Trophoblast cell (in vitro differentiated cells and primary cell): ENCODE measurements at regions not wholly inside any gene's neighbourhood (a gene's known extent, or its start where the extent isn't known, plus 50 kb on each side); places are given as distances from the start of the nearest gene placed in this dataset.

ENCODE experiments used
- DNase-seq, 2 donors: peaks; one replicate each; pipeline ENCODE4 v3.0.0-alpha.2; 2016
- H2AFZ ChIP-seq: 2 replicates; pipeline ENCODE4 v1.6.1; 2013; ENCODE audit warnings: low read length, moderate library complexity, mild to moderate bottlenecking; ENCODE audit not compliant: insufficient read depth, poor library complexity
- H2AK5ac ChIP-seq: 2 replicates; pipeline ENCODE4 v1.6.1; 2013; ENCODE audit warnings: mild to moderate bottlenecking, low read length
- H2BK120ac ChIP-seq: 2 replicates; pipeline ENCODE4 v1.6.1; 2013; ENCODE audit warnings: low read length, mild to moderate bottlenecking, moderate library complexity; ENCODE audit not compliant: insufficient read depth, poor library complexity
- H2BK12ac ChIP-seq: 2 replicates; pipeline ENCODE4 v1.6.1; 2013; ENCODE audit warnings: mild to moderate bottlenecking, low read length, moderate library complexity
- H2BK5ac ChIP-seq: 2 replicates; pipeline ENCODE4 v1.6.1; 2013; ENCODE audit warnings: low read length, low read depth, moderate library complexity, mild to moderate bottlenecking; ENCODE audit not compliant: poor library complexity
- H3K14ac ChIP-seq: 2 replicates; pipeline ENCODE4 v1.6.1; 2013; ENCODE audit warnings: mild to moderate bottlenecking, low read length
- H3K18ac ChIP-seq: 2 replicates; pipeline ENCODE4 v1.6.1; 2013; ENCODE audit warnings: mild to moderate bottlenecking, low read length
- H3K23ac ChIP-seq: 2 replicates; pipeline ENCODE4 v1.6.1; 2013; ENCODE audit warnings: low read length
- H3K27ac ChIP-seq: 2 replicates; pipeline ENCODE4 v1.5.1; 2013; ENCODE audit warnings: low read depth, mild to moderate bottlenecking, inconsistent platforms, low read length, moderate library complexity
- H3K27me3 ChIP-seq: 2 replicates; pipeline ENCODE4 v1.6.1; 2013; ENCODE audit warnings: inconsistent platforms, mild to moderate bottlenecking, low read length, moderate library complexity; ENCODE audit not compliant: insufficient read depth
- H3K36me3 ChIP-seq, 2 experiments: 1 replicate in 1 of 2; 2 replicates in 1 of 2; pipeline ENCODE4 v1.6.1; 2013; ENCODE audit warnings: low read length in 2 of 2, mild to moderate bottlenecking in 2 of 2, moderate library complexity in 1 of 2; ENCODE audit not compliant: insufficient read depth in 2 of 2, control insufficient read depth in 1 of 2
- H3K4ac ChIP-seq: 2 replicates; pipeline ENCODE4 v1.6.1; 2013; ENCODE audit warnings: low read depth, mild to moderate bottlenecking, low read length, moderate library complexity
- H3K4me1 ChIP-seq, 2 experiments: 1 replicate in 1 of 2; 2 replicates in 1 of 2; pipeline ENCODE4 v1.6.1; 2013; ENCODE audit warnings: low read length in 2 of 2, mild to moderate bottlenecking in 2 of 2, moderate library complexity in 1 of 2; ENCODE audit not compliant: insufficient read depth in 2 of 2, control insufficient read depth in 1 of 2
- H3K4me2 ChIP-seq: 2 replicates; pipeline ENCODE4 v1.6.1; 2013; ENCODE audit warnings: inconsistent platforms, mild to moderate bottlenecking, low read length, moderate library complexity
- H3K4me3 ChIP-seq: 2 replicates; pipeline ENCODE4 v1.5.1; 2013; ENCODE audit warnings: mild to moderate bottlenecking, low read depth, low read length, inconsistent platforms
- H3K79me1 ChIP-seq: one replicate; pipeline ENCODE4 v1.6.1; 2013; ENCODE audit warnings: low read length
- H3K79me2 ChIP-seq: 2 replicates; pipeline ENCODE4 v1.6.1; 2013; ENCODE audit warnings: low read length, mild to moderate bottlenecking; ENCODE audit not compliant: control insufficient read depth, insufficient read depth, poor library complexity
- H3K9ac ChIP-seq: 2 replicates; pipeline ENCODE4 v1.6.1; 2013; ENCODE audit warnings: mild to moderate bottlenecking, low read length
- H3K9me3 ChIP-seq: 2 replicates; pipeline ENCODE4 v1.6.1; 2013; ENCODE audit warnings: low read depth, mild to moderate bottlenecking, control low read depth, inconsistent platforms, low read length; ENCODE audit not compliant: insufficient read depth
- H4K12ac ChIP-seq: 2 replicates; pipeline ENCODE4 v1.6.1; 2013; ENCODE audit warnings: low read depth, mild to moderate bottlenecking, low read length, moderate library complexity
- H4K8ac ChIP-seq: 2 replicates; pipeline ENCODE4 v1.6.1; 2013; ENCODE audit warnings: low read depth, mild to moderate bottlenecking, low read length, moderate library complexity
- H4K91ac ChIP-seq: one replicate; pipeline ENCODE4 v1.6.1; 2013; ENCODE audit warnings: low read depth, mild to moderate bottlenecking, low read length, moderate library complexity
- WGBS: extraction: QIAGEN DNeasy Blood & Tissue Kit; methylation state at CpG from one replicate; pipeline ENCODE4 v1.1.7; 2013; ENCODE audit warnings: missing lambda C conversion rate; ENCODE audit not compliant: insufficient read length, insufficient coverage; ENCODE audit errors: extremely low coverage; 5-methylcytosine and 5-hydroxymethylcytosine counted together

DNA sequence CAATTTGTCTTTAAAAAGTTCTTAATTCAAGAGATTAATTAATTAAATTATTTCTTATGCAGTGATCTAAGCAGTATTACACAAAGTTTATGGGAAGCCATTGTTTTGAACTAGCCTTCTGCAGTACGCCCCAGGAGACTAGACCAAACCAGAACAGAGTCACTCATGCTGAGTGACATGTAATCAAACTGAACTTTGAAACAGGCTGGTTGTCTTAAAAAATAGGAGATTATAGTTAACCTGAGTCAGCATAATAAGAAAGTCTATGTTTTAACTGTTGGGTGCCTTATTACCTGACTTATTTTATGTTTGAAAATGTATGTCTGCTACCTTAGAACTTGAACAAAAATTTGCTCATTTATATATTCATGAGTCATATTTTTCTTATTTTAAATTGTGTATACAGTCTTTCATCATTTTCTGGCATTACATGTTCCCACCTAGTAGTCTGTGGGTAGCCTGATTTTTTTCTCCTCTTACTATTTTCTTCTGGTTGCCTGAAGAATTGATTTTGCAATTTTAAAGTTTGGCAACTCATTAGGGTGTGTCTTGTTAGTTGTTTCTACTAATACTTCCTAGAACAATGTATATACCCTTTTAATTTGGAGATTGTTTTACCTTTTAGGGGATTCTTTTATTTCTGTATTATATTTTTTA is 161.4 kb downstream of the AASDHPPT start:
- Histone ChIP-seq H3K18ac (no peak overlapping the region), H3K14ac (no peak overlapping the region), H3K27me3 (no peaks in the 10 kb centered on the region), H3K79me2 (no peaks in the 10 kb centered on the region), H4K91ac (no peak overlapping the region), H3K4me2 (no peak overlapping the region), H2AFZ (no peak overlapping the region), H2AK5ac (no peak overlapping the region), H3K9ac (no peak overlapping the region), H3K4me3 (no peak overlapping the region), H3K4me1 (no peaks in the 10 kb centered on the region), H3K23ac (no peak overlapping the region), H3K79me1 (no peaks in the 10 kb centered on the region), H3K27ac (no peak overlapping the region), H4K12ac (no peak overlapping the region), H2BK120ac (no peak overlapping the region), H4K8ac (no peak overlapping the region), H3K9me3 (no peaks in the 10 kb centered on the region), H3K36me3 (no peaks in the 10 kb centered on the region), H3K4ac (no peak overlapping the region), H2BK5ac (no peak overlapping the region), H2BK12ac (no peak overlapping the region)
- DNase-seq: no peak
- no CpG with 5 or more reads among the region's 1 CpG for WGBS

DNA sequence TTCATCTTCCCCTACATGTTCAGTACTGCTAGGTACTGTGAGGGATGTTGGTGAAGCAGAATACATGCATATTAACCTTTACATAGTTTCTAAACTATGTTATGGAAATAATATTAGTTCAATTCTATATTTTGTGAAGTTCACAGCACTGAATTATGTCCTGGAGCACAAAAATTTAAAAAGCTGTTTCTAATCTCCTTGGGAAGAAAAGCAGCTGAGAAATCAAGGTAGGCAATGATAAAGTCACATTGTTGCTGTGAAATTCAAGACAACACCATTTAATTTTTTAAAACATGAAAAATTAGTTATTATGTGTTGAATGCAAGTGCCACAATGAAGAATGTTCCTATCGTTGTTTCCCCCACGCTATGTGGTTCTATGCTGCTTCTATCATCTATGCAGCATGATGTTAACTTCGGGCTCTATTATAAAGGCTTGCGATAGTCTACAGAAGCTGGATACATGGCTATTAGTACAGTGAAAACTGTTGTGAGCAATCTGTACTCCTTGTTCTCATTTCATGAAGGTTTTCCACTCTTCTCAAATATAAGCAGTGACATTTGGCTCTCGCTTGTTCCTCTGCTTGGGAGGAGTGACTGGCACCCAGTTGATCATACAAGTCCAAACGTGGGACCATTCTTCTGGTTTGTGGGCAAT is 164.3 kb downstream of the AASDHPPT start:
- Histone ChIP-seq H3K9me3 (peaks cover 5% of the 10 kb centered on the region), H3K27me3 (no peaks in the 10 kb centered on the region), H4K8ac (no peak overlapping the region), H3K9ac (no peak overlapping the region), H3K14ac (no peak overlapping the region), H3K18ac (no peak overlapping the region), H2BK120ac (no peak overlapping the region), H3K23ac (no peak overlapping the region), H3K79me2 (no peaks in the 10 kb centered on the region), H2BK5ac (no peak overlapping the region), H3K4ac (no peak overlapping the region), H3K79me1 (no peaks in the 10 kb centered on the region), H2AK5ac (no peak overlapping the region), H2AFZ (no peak overlapping the region), H4K12ac (no peak overlapping the region), H3K4me3 (no peak overlapping the region), H3K36me3 (peaks cover 0 to under 1% of the 10 kb centered on the region in 2 experiments), H3K4me2 (no peak overlapping the region), H3K27ac (no peak overlapping the region), H2BK12ac (no peak overlapping the region), H3K4me1 (no peaks in the 10 kb centered on the region), H4K91ac (no peak overlapping the region)
- WGBS: no CpG with 5 or more reads among the region's 6 CpGs
- no peak for DNase-seq

DNA sequence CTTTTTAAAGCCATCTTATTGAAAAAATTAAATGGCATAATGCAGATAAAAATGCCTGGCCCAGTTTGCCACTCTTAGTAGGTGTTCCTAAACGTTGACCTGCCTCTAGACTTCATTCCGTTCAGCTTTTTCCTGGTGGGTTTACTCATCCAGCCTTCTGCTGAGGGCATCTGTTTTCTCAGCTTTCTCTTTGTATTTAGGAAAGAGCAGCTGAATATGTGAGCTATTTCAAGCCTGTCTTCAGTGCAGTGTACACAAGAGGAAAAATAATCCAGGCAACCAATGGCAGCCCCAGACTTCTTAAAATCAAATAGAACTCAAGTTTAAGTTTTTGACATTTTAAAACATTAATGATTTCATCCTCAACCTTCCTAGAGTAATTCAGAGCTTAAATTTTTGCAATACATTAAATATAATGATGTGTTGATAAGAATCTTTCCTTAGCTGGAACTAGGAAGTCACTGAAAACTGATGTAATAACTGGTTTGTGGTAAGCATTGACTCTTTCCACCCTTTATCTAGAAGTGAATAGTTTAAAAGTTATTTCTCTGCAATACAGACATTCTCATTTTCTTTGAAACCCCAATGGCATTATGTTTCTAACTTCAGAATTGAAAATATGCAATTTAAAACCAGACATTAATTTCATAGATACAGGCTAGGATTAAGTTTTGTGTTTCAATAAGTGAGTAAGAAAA is 165.4 kb downstream of the AASDHPPT start:
- Histone ChIP-seq H2AFZ (no peak overlapping the region), H3K36me3 (peaks cover 0 to 3% of the 10 kb centered on the region in 2 experiments), H2BK12ac (no peak overlapping the region), H2BK5ac (no peak overlapping the region), H3K79me2 (no peaks in the 10 kb centered on the region), H2AK5ac (no peak overlapping the region), H4K8ac (no peak overlapping the region), H4K12ac (no peak overlapping the region), H3K9ac (no peak overlapping the region), H3K4me2 (no peak overlapping the region), H3K27me3 (no peaks in the 10 kb centered on the region), H2BK120ac (no peak overlapping the region), H3K23ac (no peak overlapping the region), H3K4me3 (no peak overlapping the region), H3K14ac (no peak overlapping the region), H3K4me1 (no peaks in the 10 kb centered on the region), H3K27ac (no peak overlapping the region), H3K18ac (no peak overlapping the region), H4K91ac (no peak overlapping the region), H3K9me3 (peaks cover 9% of the 10 kb centered on the region), H3K79me1 (no peaks in the 10 kb centered on the region), H3K4ac (no peak overlapping the region)
- no CpG with 5 or more reads among the region's 2 CpGs for WGBS
- DNase-seq: peak; percentile 4 to 59

DNA sequence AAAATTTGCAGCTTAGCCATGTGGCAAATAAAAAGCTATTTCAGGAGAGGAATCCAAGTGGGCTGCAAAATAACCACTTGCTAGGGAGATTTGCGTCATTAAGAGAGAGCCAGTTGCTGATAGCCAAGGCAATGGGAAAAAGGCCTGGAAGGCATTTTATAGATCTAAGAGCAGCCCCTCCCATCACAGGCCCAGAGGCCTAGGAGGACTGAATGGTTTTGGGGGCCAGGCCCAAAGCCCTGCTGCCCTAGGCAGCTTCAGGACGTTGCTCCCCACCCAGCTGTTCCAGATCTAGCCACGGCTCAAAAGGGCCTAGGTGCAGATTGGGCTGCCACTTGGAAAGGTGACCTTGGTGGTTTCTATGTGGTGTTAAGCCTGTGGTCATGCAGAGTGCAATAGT is 169.0 kb downstream of the AASDHPPT start:
- H3K4me2 ChIP-seq: no peak overlapping the region
- no peaks in the 10 kb centered on the region for H3K27me3 ChIP-seq
- no peak overlapping the region for H4K12ac ChIP-seq
- H3K27ac ChIP-seq: no peak overlapping the region
- peaks cover 0 to 3% of the 10 kb centered on the region in 2 experiments for H3K36me3 ChIP-seq
- no CpG with 5 or more reads among the region's 3 CpGs for WGBS
- H3K4me3 ChIP-seq: no peak overlapping the region
- no peak overlapping the region for H2BK120ac ChIP-seq
- H3K79me1 ChIP-seq: no peaks in the 10 kb centered on the region
- H3K9ac ChIP-seq: no peak overlapping the region
- H3K23ac ChIP-seq: no peak overlapping the region
- no peak overlapping the region for H4K8ac ChIP-seq
- H2AFZ ChIP-seq: no peak overlapping the region
- H3K18ac ChIP-seq: no peak overlapping the region
- no peak overlapping the region for H2BK5ac ChIP-seq
- DNase-seq: no peak
- H3K9me3 ChIP-seq: peaks cover 9% of the 10 kb centered on the region
- no peak overlapping the region for H4K91ac ChIP-seq
- H3K79me2 ChIP-seq: no peaks in the 10 kb centered on the region
- H3K14ac ChIP-seq: no peak overlapping the region
- H3K4me1 ChIP-seq: no peaks in the 10 kb centered on the region
- H3K4ac ChIP-seq: no peak overlapping the region
- no peak overlapping the region for H2BK12ac ChIP-seq
- no peak overlapping the region for H2AK5ac ChIP-seq
